Gastroesophageal sphincter (tissue), 4 donors: ENCODE measurements at regions not wholly inside any gene's neighbourhood (a gene's known extent, or its start where the extent isn't known, plus 50 kb on each side); places are given as distances from the start of the nearest gene placed in this dataset.

Experiments used
- ATAC-seq: fragments of 150-250 bp; one replicate; pipeline ENCODE4 v1.9.1; 2016; ENCODE audit warnings: mild to moderate bottlenecking, moderate library complexity
- H3K27ac ChIP-seq, 4 donors: fragments of 200-600 bp; sonication (generic) in 3 of 4; 1 replicate in 3 of 4; 2 replicates in 1 of 4; pipeline ENCODE4 v1.5.1; 2016 to 2019
- H3K27me3 ChIP-seq: fragments of 200-600 bp; sonication (generic); one replicate; pipeline ENCODE4 v1.5.1; 2019
- H3K36me3 ChIP-seq, 2 donors: fragments of 200-600 bp; sonication (generic); one replicate each; pipeline ENCODE4 v1.5.1; 2019; ENCODE audit warnings: control low read depth in 1 of 2
- H3K4me1 ChIP-seq, 3 donors: fragments of 200-600 bp; sonication (generic); 1 replicate in 2 of 3; 2 replicates in 1 of 3; pipeline ENCODE4 v1.5.1; 2016 to 2019; ENCODE audit warnings: control low read depth in 2 of 3
- H3K4me3 ChIP-seq, 2 donors: fragments of 200-600 bp; sonication (generic); one replicate each; pipeline ENCODE4 v1.5.1; 2019; ENCODE audit warnings: mild to moderate bottlenecking in 1 of 2, moderate library complexity in 1 of 2
- H3K9me3 ChIP-seq, 3 donors: fragments of 200-600 bp; sonication (generic); one replicate each; pipeline ENCODE4 v1.5.1; 2017 to 2019; ENCODE audit warnings: control low read depth in 2 of 3
- EP300 ChIP-seq: sonication (generic); formaldehyde crosslinking; IDR thresholded peaks from one replicate; pipeline ENCODE4 v1.6.1; 2017; ENCODE audit warnings: antibody characterized with exemption, mild to moderate bottlenecking
- POLR2A ChIP-seq, 2 donors: fragments of 450-650 bp; IDR thresholded peaks; one replicate each; pipeline ENCODE4 v1.6.1; 2017; ENCODE audit warnings: antibody characterized with exemption in 2 of 2, mild to moderate bottlenecking in 2 of 2, moderate library complexity in 1 of 2
- POLR2AphosphoS5 ChIP-seq: sonication (generic); formaldehyde crosslinking; IDR thresholded peaks from one replicate; pipeline ENCODE4 v1.6.1; 2017; ENCODE audit warnings: antibody characterized with exemption
- WGBS, 2 donors: methylation state at CpG; one replicate each; pipeline ENCODE4 v1.1.5; 2018; ENCODE audit warnings: low coverage in 1 of 2; 5-methylcytosine and 5-hydroxymethylcytosine counted together
- TF ChIP-seq, protein P1 (sequence below), 4 experiments: fragments of 200-600 bp in 2 of 4; fragments of 450-650 bp in 2 of 4; sonication (generic) in 1 of 4; IDR thresholded peaks; one replicate each; pipeline ENCODE4 v1.5.1; 2017 to 2019; ENCODE audit warnings: antibody characterized with exemption in 4 of 4, mild to moderate bottlenecking in 2 of 4, moderate library complexity in 2 of 4

- 17 to 40% methylated on average over 2 to 14 of the region's 26 CpGs for WGBS, 2 donors
- H3K36me3 ChIP-seq: no peaks in the 10 kb centered on the region
- no peak overlapping the region for H3K27ac ChIP-seq
- ATAC-seq: peak; percentile 90
- TF ChIP-seq EP300: no peak
- TF ChIP-seq, protein P1, sequence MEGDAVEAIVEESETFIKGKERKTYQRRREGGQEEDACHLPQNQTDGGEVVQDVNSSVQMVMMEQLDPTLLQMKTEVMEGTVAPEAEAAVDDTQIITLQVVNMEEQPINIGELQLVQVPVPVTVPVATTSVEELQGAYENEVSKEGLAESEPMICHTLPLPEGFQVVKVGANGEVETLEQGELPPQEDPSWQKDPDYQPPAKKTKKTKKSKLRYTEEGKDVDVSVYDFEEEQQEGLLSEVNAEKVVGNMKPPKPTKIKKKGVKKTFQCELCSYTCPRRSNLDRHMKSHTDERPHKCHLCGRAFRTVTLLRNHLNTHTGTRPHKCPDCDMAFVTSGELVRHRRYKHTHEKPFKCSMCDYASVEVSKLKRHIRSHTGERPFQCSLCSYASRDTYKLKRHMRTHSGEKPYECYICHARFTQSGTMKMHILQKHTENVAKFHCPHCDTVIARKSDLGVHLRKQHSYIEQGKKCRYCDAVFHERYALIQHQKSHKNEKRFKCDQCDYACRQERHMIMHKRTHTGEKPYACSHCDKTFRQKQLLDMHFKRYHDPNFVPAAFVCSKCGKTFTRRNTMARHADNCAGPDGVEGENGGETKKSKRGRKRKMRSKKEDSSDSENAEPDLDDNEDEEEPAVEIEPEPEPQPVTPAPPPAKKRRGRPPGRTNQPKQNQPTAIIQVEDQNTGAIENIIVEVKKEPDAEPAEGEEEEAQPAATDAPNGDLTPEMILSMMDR (IDR thresholded peaks at IDR 0.05): peak; percentile 77 to 96 (median 81)
- TF ChIP-seq POLR2A (IDR thresholded peaks at IDR 0.05): no peak
- peak; percentile 82 for TF ChIP-seq POLR2AphosphoS5
- peaks cover 3% of the 10 kb centered on the region for H3K27me3 ChIP-seq
- peaks cover 0 to 4% (median 0%) of the 10 kb centered on the region in 3 donors for H3K9me3 ChIP-seq
- H3K4me1 ChIP-seq: peaks cover 0 to 24% (median 4%) of the 10 kb centered on the region in 3 donors
- H3K4me3 ChIP-seq: no peak overlapping the region
Measured at GRCh38 chr6:44655412-44656342, 268.2 kb downstream of the CDC5L start.

GRCh38 chr6:44656691-44657090 lies 269.2 kb downstream of the CDC5L start:
- H3K36me3 ChIP-seq: no peaks in the 10 kb centered on the region
- no peak overlapping the region for H3K4me3 ChIP-seq
- WGBS, 2 donors: 85 to 86% methylated on average over 5 to 6 of the region's 6 CpGs
- H3K9me3 ChIP-seq: peaks cover 0 to 4% (median 0%) of the 10 kb centered on the region in 3 donors
- peaks cover 3% of the 10 kb centered on the region for H3K27me3 ChIP-seq
- H3K4me1 ChIP-seq: peaks cover 0 to 24% (median 4%) of the 10 kb centered on the region in 3 donors
- H3K27ac ChIP-seq: no peak overlapping the region
- no peak for ATAC-seq
- TF ChIP-seq POLR2AphosphoS5: no peak

- no peak for ATAC-seq
- Histone ChIP-seq H3K36me3 (no peaks in the 10 kb centered on the region), H3K9me3 (peaks cover 0 to 4% (median 0%) of the 10 kb centered on the region in 3 donors), H3K4me3 (no peak overlapping the region), H3K4me1 (peaks cover 0 to 24% (median 4%) of the 10 kb centered on the region in 3 donors), H3K27me3 (peaks cover 5% of the 10 kb centered on the region), H3K27ac (no peak overlapping the region)
- WGBS, 2 donors: 90 to 100% methylated on average over 1 to 2 of the region's 10 CpGs
- TF ChIP-seq EP300: no peak
- TF ChIP-seq, protein P1 (IDR thresholded peaks at IDR 0.05): no peak
- TF ChIP-seq POLR2AphosphoS5: no peak
- TF ChIP-seq POLR2A (IDR thresholded peaks at IDR 0.05): no peak
Measured at GRCh38 chr6:44657206-44657819, 269.8 kb downstream of the CDC5L start.

DNA sequence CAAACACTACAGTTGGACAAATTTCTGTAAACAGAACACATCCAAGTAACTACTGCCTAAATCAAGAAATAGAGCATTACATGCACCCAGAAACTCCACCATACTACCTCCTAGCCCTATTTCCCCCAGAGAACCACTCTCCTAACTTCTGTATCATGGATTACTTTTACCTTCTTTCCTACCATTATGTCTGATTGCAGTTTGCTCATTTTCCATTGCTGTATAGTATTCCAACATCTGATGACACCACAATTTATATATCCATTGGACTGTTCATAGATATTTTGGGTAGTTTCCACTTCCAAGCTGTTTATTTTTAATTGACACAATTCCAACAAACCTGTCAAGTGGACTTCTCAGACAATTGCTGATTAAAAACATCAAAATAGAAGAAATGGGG lies 271.1 kb downstream of the CDC5L start:
- ATAC-seq: no peak
- TF ChIP-seq, protein P1 (IDR thresholded peaks at IDR 0.05): no peak
- no peak for TF ChIP-seq POLR2AphosphoS5
- TF ChIP-seq POLR2A (IDR thresholded peaks at IDR 0.05): no peak
- TF ChIP-seq EP300: no peak
- no peaks in the 10 kb centered on the region for H3K36me3 ChIP-seq

GRCh38 chr6:44659726-44660125 lies 272.2 kb downstream of the CDC5L start:
- Histone ChIP-seq H3K36me3 (no peaks in the 10 kb centered on the region), H3K27me3 (peaks cover 7% of the 10 kb centered on the region), H3K9me3 (peaks cover 0 to 4% (median 0%) of the 10 kb centered on the region in 3 donors), H3K27ac (no peak overlapping the region), H3K4me1 (peaks cover 0 to 10% (median 0%) of the 10 kb centered on the region in 3 donors), H3K4me3 (no peak overlapping the region)
- TF ChIP-seq POLR2AphosphoS5 (no peak), EP300 (no peak), POLR2A (IDR thresholded peaks at IDR 0.05) (no peak)
- TF ChIP-seq, protein P1 (IDR thresholded peaks at IDR 0.05): no peak
- WGBS, 2 donors: 94 to 100% methylated on average over 2 to 5 of the region's 5 CpGs
- ATAC-seq: no peak

More for the DNA sequence above, 271.1 kb downstream of the CDC5L start:
- H3K27me3 ChIP-seq: peaks cover 7% of the 10 kb centered on the region
- peaks cover 0 to 21% (median 4%) of the 10 kb centered on the region in 3 donors for H3K4me1 ChIP-seq
- no peak overlapping the region for H3K4me3 ChIP-seq
- peaks cover 0 to 4% (median 0%) of the 10 kb centered on the region in 3 donors for H3K9me3 ChIP-seq
- no peak overlapping the region for H3K27ac ChIP-seq
